HG03135 (cell line): ENCODE measurements at regions not wholly inside any gene's neighbourhood (a gene's known extent, or its start where the extent isn't known, plus 50 kb on each side); places are given as distances from the start of the nearest gene placed in this dataset.

Experiments
- ATAC-seq: cut with Tn5 transposase; IDR thresholded peaks from one replicate; pipeline ENCODE4 v1.9.1; 2021; ENCODE audit warnings: mild to moderate bottlenecking, moderate library complexity; ENCODE audit not compliant: unreplicated experiment

DNA sequence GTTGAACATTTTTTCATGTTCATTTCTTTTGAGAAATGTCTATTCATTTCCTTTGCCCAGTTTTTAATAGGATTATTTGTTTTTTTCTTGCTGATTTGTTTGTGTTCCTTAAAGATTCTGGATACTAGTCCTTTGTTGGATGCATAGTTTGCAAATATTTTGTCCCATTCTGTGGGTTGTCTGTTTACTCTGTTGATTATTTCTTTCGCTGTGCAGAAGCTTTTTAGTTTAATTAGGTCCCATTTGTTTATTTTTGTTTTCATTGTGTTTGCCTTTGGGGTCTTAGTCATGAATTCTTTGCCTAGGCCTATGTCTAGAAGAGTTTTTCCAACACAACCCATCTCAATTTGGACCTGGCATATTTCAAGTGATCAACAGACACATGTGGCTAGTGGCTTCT, 116.1 kb upstream of the GALNT2 start:
- no peak for ATAC-seq

- no peak for ATAC-seq
Measured at GRCh38 chr1:229951856-229952534, 115.0 kb upstream of the GALNT2 start.

GRCh38 chr1:229952670-229953520, 114.1 kb upstream of the GALNT2 start:
- no peak for ATAC-seq

- no peak for ATAC-seq
Measured at GRCh38 chr1:229953736-229954326, 113.2 kb upstream of the GALNT2 start.

DNA sequence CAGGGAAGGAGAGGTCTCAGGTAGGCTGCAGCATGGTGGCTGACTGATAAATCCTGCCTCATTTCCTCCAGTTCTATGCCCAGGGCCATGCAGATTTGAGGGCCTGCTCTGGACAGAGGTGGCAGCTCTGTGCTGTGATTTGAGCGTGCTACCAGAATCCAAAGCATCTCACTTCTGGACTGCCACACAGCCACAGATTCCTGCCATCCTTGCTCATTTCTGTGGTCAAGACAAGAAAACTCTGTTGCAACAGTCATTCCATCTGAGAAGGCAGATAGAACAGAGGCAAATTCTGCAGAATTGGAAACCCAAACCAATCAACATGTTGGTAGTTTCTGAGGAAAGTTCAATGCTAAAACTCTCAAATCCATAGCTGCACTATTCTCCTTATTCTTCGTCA, 102.8 kb upstream of the GALNT2 start:
- no peak for ATAC-seq

DNA sequence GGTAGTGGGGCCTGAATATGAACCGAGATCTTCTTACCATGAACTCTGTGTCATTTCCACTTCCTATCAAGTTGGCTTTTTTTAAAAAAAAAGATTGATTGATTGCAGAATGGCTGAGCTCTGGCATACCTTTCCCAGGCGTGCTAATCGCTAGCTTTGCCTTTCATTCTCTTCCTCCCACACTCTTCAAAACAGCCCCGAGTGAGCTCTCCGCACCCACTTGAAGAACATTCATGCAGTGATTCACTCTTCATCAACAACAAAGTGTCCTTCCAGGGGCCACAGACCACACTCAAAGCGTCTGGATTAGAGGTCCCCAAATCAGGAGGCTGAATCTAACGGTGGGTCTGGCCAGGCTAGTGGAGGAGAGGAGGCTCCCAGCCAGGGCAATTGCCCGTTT, 96.3 kb upstream of the GALNT2 start:
- ATAC-seq = no peak

- no peak for ATAC-seq
Measured at GRCh38 chr1:229971141-229971540, 95.9 kb upstream of the GALNT2 start.

GRCh38 chr1:229972600-229973296, 94.3 kb upstream of the GALNT2 start:
- ATAC-seq = no peak

DNA sequence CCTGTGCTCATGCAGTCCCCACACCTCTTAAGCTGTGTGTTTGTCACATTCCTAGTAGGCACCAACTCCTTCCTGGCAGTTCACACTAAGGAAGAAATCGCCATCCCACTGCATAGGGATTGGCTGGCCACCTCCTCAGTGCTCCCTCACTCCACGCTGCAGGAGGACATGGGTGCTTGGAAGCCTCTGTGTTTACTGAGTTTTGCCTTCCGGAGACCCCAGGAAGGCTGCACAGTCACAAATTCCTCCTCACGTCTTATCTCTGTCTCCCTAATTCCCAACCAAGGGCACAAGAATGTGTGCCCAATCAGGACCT, 93.8 kb upstream of the GALNT2 start:
- no peak for ATAC-seq

- ATAC-seq = no peak
Measured at GRCh38 chr1:229975047-229975446, 92.0 kb upstream of the GALNT2 start.

- no peak for ATAC-seq
Measured at GRCh38 chr1:229980009-229980408, 87.0 kb upstream of the GALNT2 start.

- no peak for ATAC-seq
Measured at GRCh38 chr1:229981736-229982135, 85.3 kb upstream of the GALNT2 start.

DNA sequence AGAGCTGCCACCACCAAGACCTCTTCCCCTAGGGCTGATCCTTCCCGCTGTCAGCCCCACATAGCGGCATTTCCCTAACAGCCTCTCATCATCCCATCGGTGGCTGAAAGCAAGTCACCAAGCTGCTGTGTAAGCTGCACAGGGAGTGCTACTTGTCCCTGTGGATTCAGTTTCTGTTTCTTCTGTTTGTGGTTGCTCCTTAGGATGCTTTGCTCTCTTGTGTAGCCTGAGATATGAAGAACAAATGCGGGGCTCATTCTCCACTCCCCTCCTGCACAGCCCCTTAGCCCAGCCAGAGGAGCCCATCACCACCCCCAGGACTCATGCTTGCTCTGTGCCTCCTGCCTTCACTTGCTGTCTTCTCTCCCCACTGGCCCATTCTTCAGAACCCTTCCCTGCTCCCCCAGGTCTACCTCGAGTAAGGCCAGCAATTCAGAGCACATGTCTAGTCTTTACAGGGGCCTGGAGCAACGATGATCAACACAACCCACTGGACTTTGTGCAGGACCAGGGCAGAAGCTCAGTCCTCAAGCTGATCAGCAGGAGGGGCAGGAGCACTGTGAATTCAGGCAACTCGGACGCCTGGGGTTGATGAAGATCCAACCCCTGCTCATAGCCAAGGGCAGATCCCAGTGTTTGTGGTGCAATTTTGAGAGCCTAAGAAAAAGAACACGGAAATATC, 82.6 kb upstream of the GALNT2 start:
- ATAC-seq = no peak

DNA sequence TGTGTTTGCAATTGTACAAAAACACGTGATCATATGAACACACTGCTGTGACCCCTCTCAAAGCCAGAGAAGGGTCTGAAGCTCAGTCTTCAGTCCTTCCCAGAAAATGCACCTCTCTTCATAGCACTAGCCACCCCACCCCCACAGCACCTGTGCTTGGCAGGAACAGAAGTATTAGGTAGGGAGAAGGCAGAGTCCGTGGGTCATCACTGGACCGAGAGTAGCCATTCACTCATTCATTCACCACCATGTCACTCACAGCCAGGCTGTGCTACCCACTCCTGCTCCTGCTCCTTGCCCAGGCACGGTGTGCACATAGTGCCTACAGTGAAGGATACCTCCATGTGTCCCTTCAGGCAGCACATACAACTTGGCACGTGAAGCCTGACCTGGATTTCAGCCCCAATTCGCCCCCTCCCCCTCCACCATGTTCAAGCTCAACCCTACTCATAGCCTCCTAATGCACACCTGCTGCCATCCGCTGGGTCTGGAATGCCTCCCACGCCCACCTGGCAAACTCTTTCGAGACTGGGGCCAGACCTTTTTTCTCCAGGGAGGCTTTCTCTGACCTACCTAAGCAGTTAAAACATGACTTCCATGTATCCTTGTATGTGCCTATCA, 81.9 kb upstream of the GALNT2 start:
- no peak for ATAC-seq

DNA sequence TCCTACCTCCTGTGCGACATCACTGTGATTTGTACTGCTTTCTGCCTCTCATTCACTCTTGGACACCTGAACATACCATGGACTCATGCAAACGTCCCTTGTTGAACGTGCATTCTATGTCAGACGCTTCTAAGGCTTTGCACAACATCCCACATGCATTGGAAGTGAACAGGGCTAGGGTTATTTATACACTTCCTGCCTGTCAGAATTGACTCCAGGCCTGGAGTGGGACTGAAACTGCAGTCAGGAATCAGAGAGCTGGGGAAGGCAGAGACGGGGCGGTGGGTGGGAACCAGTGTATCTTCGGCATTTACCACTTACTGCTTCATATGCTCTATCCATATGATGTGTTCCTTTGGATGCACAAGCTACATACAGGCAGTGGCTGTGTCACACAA, 81.4 kb upstream of the GALNT2 start:
- ATAC-seq = no peak

- ATAC-seq = no peak
Measured at GRCh38 chr1:229986737-229987337, 80.2 kb upstream of the GALNT2 start.

GRCh38 chr1:229987953-229988352, 79.1 kb upstream of the GALNT2 start:
- ATAC-seq = no peak

- no peak for ATAC-seq
Measured at GRCh38 chr1:229988534-229988933, 78.5 kb upstream of the GALNT2 start.

- ATAC-seq = no peak
Measured at GRCh38 chr1:229989591-229990248, 77.3 kb upstream of the GALNT2 start.

DNA sequence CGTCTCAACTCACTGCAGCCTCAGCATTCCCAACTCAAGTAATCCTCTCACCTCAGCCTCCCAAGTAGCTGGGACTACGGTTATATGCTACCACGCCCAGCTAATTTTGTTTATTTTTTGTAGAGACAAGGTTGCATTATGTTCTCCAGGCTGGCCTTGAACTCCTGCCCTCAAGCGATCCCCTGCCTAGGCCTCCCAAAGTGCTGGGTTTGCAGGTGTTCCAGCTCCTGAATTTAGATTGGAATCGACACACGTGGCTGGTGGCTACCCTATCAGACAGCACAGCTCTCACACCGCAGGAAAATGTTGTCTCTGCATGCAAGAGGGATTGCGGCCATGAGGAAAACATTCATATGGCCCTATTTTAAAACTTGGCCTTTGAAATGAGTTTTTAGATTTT, 76.7 kb upstream of the GALNT2 start:
- ATAC-seq = no peak
